ENCODE measurements at regions not wholly inside any gene's neighbourhood (a gene's known extent, or its start where the extent isn't known, plus 50 kb on each side); places are given as distances from the start of the nearest gene placed in this dataset.
A peak's percentile ranks its signal among the peaks of the same experiment; 100 is the strongest.

DNA sequence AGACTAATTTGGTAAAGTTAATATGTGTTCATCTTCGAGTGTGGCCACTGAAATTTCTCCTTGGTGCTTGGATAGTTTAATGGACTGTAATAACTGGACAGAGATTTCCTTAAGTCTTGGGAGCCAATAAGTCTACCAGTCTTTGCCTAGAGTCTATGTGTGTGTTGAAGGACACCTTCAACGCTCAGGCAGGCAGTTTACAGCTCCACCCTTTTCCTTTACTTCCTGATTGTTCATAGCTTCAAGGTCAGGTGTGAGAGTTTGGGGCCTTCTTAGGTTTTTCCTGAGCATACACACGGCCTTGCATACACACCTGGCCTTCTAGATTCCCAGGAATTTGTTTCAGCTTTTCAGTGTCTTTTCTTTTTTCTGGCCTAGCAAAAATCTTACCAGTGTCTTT is 355.3 kb upstream of the AMOT start:
- Histone ChIP-seq H3K56ac (replicated peaks; ENCODE audit: insufficient read length, low read depth, low read length) (no peak overlapping the region), H3K4me2 (ENCODE audit: insufficient read depth in 1 of 2, low read depth in 2 of 2, low read length in 2 of 2) (no peak overlapping the region), H3K4me3 (ENCODE audit: extremely low read depth in 1 of 4, insufficient read depth in 2 of 4, low read depth in 3 of 4, low read length in 4 of 4) (no peak overlapping the region), H2AFZ (ENCODE audit: low read length) (no peak overlapping the region), H2BK12ac (ENCODE audit: low read depth, low read length) (no peak overlapping the region), H2AK5ac (ENCODE audit: low read depth, low read length) (no peak overlapping the region), H2BK15ac (ENCODE audit: low read length) (no peak overlapping the region), H4K5ac (ENCODE audit: insufficient read length, low read depth, low read length) (no peak overlapping the region), H3K23me2 (ENCODE audit: low read depth, low read length) (no peaks in the 10 kb centered on the region), H2BK20ac (ENCODE audit: low read length) (no peak overlapping the region), H3K27me3 (replicated peaks in 1 of 4; ENCODE audit: control insufficient read depth in 3 of 4, extremely low read depth in 1 of 4, insufficient read depth in 3 of 4, low read length in 3 of 4) (no peaks in the 10 kb centered on the region), H3K23ac (ENCODE audit: insufficient read length) (no peak overlapping the region), H3K4me1 (replicated peaks in 1 of 4; ENCODE audit: control insufficient read depth in 3 of 4, insufficient read depth in 4 of 4, low read length in 3 of 4) (no peaks in the 10 kb centered on the region), H3K18ac (ENCODE audit: extremely low read depth, low read length) (no peak overlapping the region), H3K79me1 (ENCODE audit: low read depth, low read length) (no peaks in the 10 kb centered on the region), H3K4ac (replicated peaks; ENCODE audit: insufficient read length, low read depth, low read length) (no peak overlapping the region), H2BK120ac (replicated peaks; ENCODE audit: low read depth, low read length) (no peak overlapping the region), H3K9ac (replicated peaks in 1 of 4; ENCODE audit: extremely low read depth in 1 of 4, low read depth in 3 of 4, low read length in 3 of 4) (no peak overlapping the region), H4K20me1 (replicated peaks in 1 of 2; ENCODE audit: control insufficient read depth in 1 of 2, insufficient read depth in 2 of 2, low read length in 2 of 2) (no peaks in the 10 kb centered on the region), H3K79me2 (ENCODE audit: control insufficient read depth in 1 of 2, insufficient read depth in 2 of 2, low read length in 2 of 2) (no peaks in the 10 kb centered on the region), H3K27ac (ENCODE audit: low read depth, low read length) (no peak overlapping the region), H3K36me3 (ENCODE audit: control insufficient read depth in 2 of 4, insufficient read depth in 4 of 4, low read length in 3 of 4) (no peaks in the 10 kb centered on the region), H2BK5ac (ENCODE audit: low read depth, low read length) (no peak overlapping the region), H4K8ac (ENCODE audit: extremely low read depth, insufficient read depth, low read length) (no peak overlapping the region), H4K91ac (replicated peaks; ENCODE audit: insufficient read length, low read length) (no peak overlapping the region), H3K14ac (ENCODE audit: insufficient read length) (no peak overlapping the region), H3K9me3 (ENCODE audit: insufficient read depth in 2 of 2, low read depth in 1 of 2, low read length in 1 of 2) (no peaks in the 10 kb centered on the region)
- ChIA-PET CTCF (ENCODE audit: partially characterized antibody) (interaction anchor here (0.9 kb wide), 1 partner anchor 15 kb away, joined by 4 read pairs; no protein-coding TSS in a partner anchor), POLR2A (ENCODE audit: partially characterized antibody) (no interaction called here)
- FAIRE-seq (peak; percentile 45), DNase-seq (ENCODE audit: low read depth in 1 of 2, low spot score in 2 of 2) (no peak)
- 84% methylated on average over 3 of the region's 3 CpGs; no CpG with 5 or more reads in 1 of the 2 experiments for WGBS, 2 experiments (ENCODE audit: extremely low coverage in 1 of 2, insufficient coverage in 1 of 2, insufficient read length in 1 of 2, insufficient replicate concordance in 2 of 2, low coverage in 1 of 2, low lambda C conversion rate in 2 of 2, missing lambda C conversion rate in 1 of 2)
- no peak for TF ChIP-seq SP2 (IDR thresholded peaks at IDR 0.05; ENCODE audit: low read length)
- TF ChIP-seq TAF1 (IDR thresholded peaks at IDR 0.05; ENCODE audit: low read depth, low read length) = no peak
- TF ChIP-seq, protein P1, sequence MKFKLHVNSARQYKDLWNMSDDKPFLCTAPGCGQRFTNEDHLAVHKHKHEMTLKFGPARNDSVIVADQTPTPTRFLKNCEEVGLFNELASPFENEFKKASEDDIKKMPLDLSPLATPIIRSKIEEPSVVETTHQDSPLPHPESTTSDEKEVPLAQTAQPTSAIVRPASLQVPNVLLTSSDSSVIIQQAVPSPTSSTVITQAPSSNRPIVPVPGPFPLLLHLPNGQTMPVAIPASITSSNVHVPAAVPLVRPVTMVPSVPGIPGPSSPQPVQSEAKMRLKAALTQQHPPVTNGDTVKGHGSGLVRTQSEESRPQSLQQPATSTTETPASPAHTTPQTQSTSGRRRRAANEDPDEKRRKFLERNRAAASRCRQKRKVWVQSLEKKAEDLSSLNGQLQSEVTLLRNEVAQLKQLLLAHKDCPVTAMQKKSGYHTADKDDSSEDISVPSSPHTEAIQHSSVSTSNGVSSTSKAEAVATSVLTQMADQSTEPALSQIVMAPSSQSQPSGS (IDR thresholded peaks at IDR 0.05; ENCODE audit: low read length) = no peak
- TF ChIP-seq SP1 (IDR thresholded peaks at IDR 0.05; ENCODE audit: low read depth, low read length) = no peak
- TF ChIP-seq, protein P2, sequence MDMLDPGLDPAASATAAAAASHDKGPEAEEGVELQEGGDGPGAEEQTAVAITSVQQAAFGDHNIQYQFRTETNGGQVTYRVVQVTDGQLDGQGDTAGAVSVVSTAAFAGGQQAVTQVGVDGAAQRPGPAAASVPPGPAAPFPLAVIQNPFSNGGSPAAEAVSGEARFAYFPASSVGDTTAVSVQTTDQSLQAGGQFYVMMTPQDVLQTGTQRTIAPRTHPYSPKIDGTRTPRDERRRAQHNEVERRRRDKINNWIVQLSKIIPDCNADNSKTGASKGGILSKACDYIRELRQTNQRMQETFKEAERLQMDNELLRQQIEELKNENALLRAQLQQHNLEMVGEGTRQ (IDR thresholded peaks at IDR 0.05; ENCODE audit: low read length) = no peak
- TF ChIP-seq YY1 (IDR thresholded peaks at IDR 0.05; ENCODE audit: low read depth, low read length) = no peak
- TF ChIP-seq CBX5 (IDR thresholded peaks at IDR 0.05; ENCODE audit: low read depth, low read length) = no peak
- TF ChIP-seq RXRA (IDR thresholded peaks at IDR 0.05; ENCODE audit: insufficient read depth, low read depth, low read length) = no peak
- no peak for TF ChIP-seq JUN (IDR thresholded peaks at IDR 0.05; ENCODE audit: low read depth, low read length)
- no peak for TF ChIP-seq SIX5 (IDR thresholded peaks at IDR 0.05; ENCODE audit: low read depth, low read length)
- TF ChIP-seq PHF8 (conservative IDR thresholded peaks at IDR 0.05; ENCODE audit: low read depth, low read length) = no peak
- TF ChIP-seq NRF1 (IDR thresholded peaks at IDR 0.05; ENCODE audit: low read depth, low read length) = no peak
- no peak for TF ChIP-seq RFX5 (IDR thresholded peaks at IDR 0.05; ENCODE audit: borderline replicate concordance, low read depth, low read length)
